Right lobe of liver (tissue), 4 donors: ENCODE measurements at regions not wholly inside any gene's neighbourhood (a gene's known extent, or its start where the extent isn't known, plus 50 kb on each side); places are given as distances from the start of the nearest gene placed in this dataset.

Experiments used
- CTCF ChIP-seq, 4 donors: fragments of 200-600 bp in 3 of 4; fragments of 450-650 bp in 1 of 4; IDR thresholded peaks; one replicate each; pipeline versions ENCODE4 v1.5.1 to v1.8.0; 2016 to 2022; ENCODE audit warnings: antibody characterized with exemption in 4 of 4, mild to moderate bottlenecking in 2 of 4
- POLR2A ChIP-seq: fragments of 450-650 bp; IDR thresholded peaks from one replicate; pipeline ENCODE4 v1.6.1; 2017; ENCODE audit warnings: antibody characterized with exemption, mild to moderate bottlenecking
- donor health status: DM: no; HTN: no; CAD: no.
- donor health status: DM: no; HTN: no; CAD: no.
- donor health status: DM: no; HTN: yes; CAD: no.

- no peak for TF ChIP-seq CTCF (IDR thresholded peaks at IDR 0.05)
- no peak for TF ChIP-seq POLR2A
These were observed 128.0 kb upstream of the PWP1 start for GRCh38 chr12:107557589-107558100.
